Right lobe of liver (tissue), 4 donors: ENCODE measurements at regions not wholly inside any gene's neighbourhood (a gene's known extent, or its start where the extent isn't known, plus 50 kb on each side); places are given as distances from the start of the nearest gene placed in this dataset.

Experiments
- POLR2A ChIP-seq: fragments of 450-650 bp; IDR thresholded peaks from one replicate; pipeline ENCODE4 v1.6.1; 2017; ENCODE audit warnings: antibody characterized with exemption, mild to moderate bottlenecking
- TF ChIP-seq, protein P1 (sequence below), 4 donors: fragments of 200-600 bp in 3 of 4; fragments of 450-650 bp in 1 of 4; IDR thresholded peaks; one replicate each; pipeline versions ENCODE4 v1.5.1 to v1.8.0; 2016 to 2022; ENCODE audit warnings: antibody characterized with exemption in 4 of 4, mild to moderate bottlenecking in 2 of 4
- donor health status: DM: no; HTN: no; CAD: no.
- donor health status: DM: no; HTN: no; CAD: no.
- donor health status: DM: no; HTN: yes; CAD: no.

DNA sequence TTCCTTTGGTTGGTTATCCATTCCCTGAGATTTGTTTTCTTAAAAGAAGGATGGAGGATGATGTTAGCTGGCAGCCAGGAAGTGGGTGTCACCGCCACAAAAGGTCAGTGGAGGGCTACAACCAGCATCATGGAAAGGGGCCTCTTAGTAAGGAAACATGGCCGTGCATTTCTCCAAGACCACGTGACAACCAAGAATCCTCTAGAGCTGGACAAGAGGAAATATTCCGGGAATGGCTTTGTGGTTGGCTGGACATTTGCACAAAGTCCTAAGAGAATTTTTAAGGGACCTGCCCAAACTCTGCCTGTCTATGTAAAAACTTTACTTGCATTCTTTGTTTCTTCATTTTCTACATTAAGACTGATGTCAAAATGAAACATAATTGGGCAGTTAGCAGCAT, 399.9 kb upstream of the MARCKS start:
- TF ChIP-seq, protein P1, sequence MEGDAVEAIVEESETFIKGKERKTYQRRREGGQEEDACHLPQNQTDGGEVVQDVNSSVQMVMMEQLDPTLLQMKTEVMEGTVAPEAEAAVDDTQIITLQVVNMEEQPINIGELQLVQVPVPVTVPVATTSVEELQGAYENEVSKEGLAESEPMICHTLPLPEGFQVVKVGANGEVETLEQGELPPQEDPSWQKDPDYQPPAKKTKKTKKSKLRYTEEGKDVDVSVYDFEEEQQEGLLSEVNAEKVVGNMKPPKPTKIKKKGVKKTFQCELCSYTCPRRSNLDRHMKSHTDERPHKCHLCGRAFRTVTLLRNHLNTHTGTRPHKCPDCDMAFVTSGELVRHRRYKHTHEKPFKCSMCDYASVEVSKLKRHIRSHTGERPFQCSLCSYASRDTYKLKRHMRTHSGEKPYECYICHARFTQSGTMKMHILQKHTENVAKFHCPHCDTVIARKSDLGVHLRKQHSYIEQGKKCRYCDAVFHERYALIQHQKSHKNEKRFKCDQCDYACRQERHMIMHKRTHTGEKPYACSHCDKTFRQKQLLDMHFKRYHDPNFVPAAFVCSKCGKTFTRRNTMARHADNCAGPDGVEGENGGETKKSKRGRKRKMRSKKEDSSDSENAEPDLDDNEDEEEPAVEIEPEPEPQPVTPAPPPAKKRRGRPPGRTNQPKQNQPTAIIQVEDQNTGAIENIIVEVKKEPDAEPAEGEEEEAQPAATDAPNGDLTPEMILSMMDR (IDR thresholded peaks at IDR 0.05), result no peak
- no peak for TF ChIP-seq POLR2A
